ENCODE measurements at regions not wholly inside any gene's neighbourhood (a gene's known extent, or its start where the extent isn't known, plus 50 kb on each side); places are given as distances from the start of the nearest gene placed in this dataset.
A peak's percentile ranks its signal among the peaks of the same experiment; 100 is the strongest.

DNA sequence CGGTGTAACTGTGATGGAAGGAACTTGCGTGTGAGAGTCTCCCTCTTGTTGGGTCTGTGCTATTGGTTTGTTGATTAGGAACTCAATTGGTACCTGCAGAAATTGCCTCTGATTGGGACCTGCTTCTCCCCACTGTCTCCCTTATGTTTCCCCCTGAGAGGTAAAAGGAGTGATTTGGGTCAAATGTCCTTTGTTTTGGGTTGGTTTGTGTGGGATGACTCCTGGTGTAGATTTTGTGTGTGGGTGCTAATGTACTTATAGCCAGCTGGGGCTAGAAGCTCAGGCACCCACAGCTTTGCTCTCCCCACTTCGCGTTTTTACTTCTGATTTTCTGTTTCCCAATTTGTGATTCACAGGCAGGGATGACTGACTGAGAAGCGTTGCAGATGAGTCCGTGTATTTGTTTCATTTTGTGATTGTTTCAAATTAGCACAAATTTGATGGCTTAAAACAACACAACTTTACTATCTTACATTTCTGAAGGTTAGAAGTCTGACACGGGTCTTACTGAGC is 79.1 kb downstream of the UTRN start:
- Histone ChIP-seq H3K4me2 (replicated peaks; ENCODE audit: low read depth, low read length, poor library complexity, severe bottlenecking) (peak overlapping the region; percentile 51), H3K27me3 (replicated peaks in 1 of 4; ENCODE audit: control extremely low read depth in 1 of 4, control insufficient read depth in 3 of 4, insufficient read depth in 4 of 4, low read length in 3 of 4) (no peaks in the 10 kb centered on the region), H2AFZ (ENCODE audit: insufficient read depth, low read depth, low read length, poor library complexity, severe bottlenecking) (no peak overlapping the region), H3K4me1 (ENCODE audit: control insufficient read depth in 2 of 2, insufficient read depth in 2 of 2, low read length in 2 of 2) (peaks cover 20 to 27% of the 10 kb centered on the region in 2 donors), H3K4me3 (ENCODE audit: control extremely low read depth in 1 of 5, extremely low read depth in 1 of 5, insufficient read depth in 1 of 5, low read depth in 2 of 5, low read length in 4 of 5) (no peak overlapping the region), H3K27ac (ENCODE audit: low read length in 2 of 2) (peak overlapping the region in 1 of 2 donors; percentile 59), H3K36me3 (replicated peaks in 1 of 2; ENCODE audit: control extremely low read depth in 1 of 2, control insufficient read depth in 1 of 2, extremely low read depth in 1 of 2, insufficient read depth in 2 of 2, low read length in 1 of 2) (peaks cover 2 to 16% of the 10 kb centered on the region in 2 experiments), H3K9me3 (ENCODE audit: control extremely low read depth in 1 of 3, control insufficient read depth in 2 of 3, insufficient read depth in 1 of 3, low read length in 2 of 3) (peaks cover 0 to 2% (median 0%) of the 10 kb centered on the region in 3 donors), H3K79me2 (ENCODE audit: control insufficient read depth, insufficient read depth, low read length) (peaks cover 98% of the 10 kb centered on the region), H3K9ac (ENCODE audit: low read length) (no peak overlapping the region), H4K20me1 (ENCODE audit: control insufficient read depth, insufficient read depth, low read length, poor library complexity, severe bottlenecking) (peaks cover 96% of the 10 kb centered on the region)
- intact Hi-C loops (cut with micrococcal nuclease), result no loop called here
- Mint-ChIP-seq H3K27me3 (no peaks in the 10 kb centered on the region), H3K27ac (peak overlapping the region; percentile 2), H3K4me1 (peaks cover 63% of the 10 kb centered on the region), H3K9me3 (ENCODE audit: insufficient read depth) (no peaks in the 10 kb centered on the region), H3K4me3 (peak overlapping the region; percentile 7)
- CTCF ChIA-PET, result interaction anchor here (0.6 to 1.0 kb wide), 3 partner anchors 19 to 280 kb away, joined by 3 read pairs; no protein-coding TSS in a partner anchor
- no peak for TF ChIP-seq CTCF (IDR thresholded peaks at IDR 0.05)
- TF ChIP-seq EZH2 (IDR thresholded peaks at IDR 0.05; ENCODE audit: borderline replicate concordance, insufficient read depth, low read depth, low read length, poor library complexity, severe bottlenecking), result no peak
- WGBS (ENCODE audit: insufficient coverage), result 96% methylated on average over 3 of the region's 7 CpGs
- POLR2A ChIA-PET, result interaction anchor here (0.9 kb wide), 1 partner anchor 9 kb away, joined by 3 read pairs; no protein-coding TSS in a partner anchor
- ATAC-seq (ENCODE audit: low read depth) (no peak), DNase-seq (no peak)

GRCh38 chr6:144364782-144365181 is 79.6 kb downstream of the UTRN start:
- no peaks in the 10 kb centered on the region for H3K27me3 ChIP-seq (replicated peaks in 1 of 4; ENCODE audit: control extremely low read depth in 1 of 4, control insufficient read depth in 3 of 4, insufficient read depth in 4 of 4, low read length in 3 of 4)
- H3K27ac Mint-ChIP-seq, result peak overlapping the region; percentile 60
- peak overlapping the region in 1 of 2 donors; percentile 59 for H3K27ac ChIP-seq (ENCODE audit: low read length in 2 of 2)
- ChIA-PET POLR2A (interaction anchor here (0.9 kb wide), 1 partner anchor 8 kb away, joined by 3 read pairs; no protein-coding TSS in a partner anchor), CTCF (interaction anchor here (0.6 to 1.0 kb wide), 2 partner anchors 20 to 62 kb away, joined by 3 read pairs; no protein-coding TSS in a partner anchor)
- no peak overlapping the region for H2AFZ ChIP-seq (ENCODE audit: insufficient read depth, low read depth, low read length, poor library complexity, severe bottlenecking)
- no peaks in the 10 kb centered on the region for H3K9me3 Mint-ChIP-seq (ENCODE audit: insufficient read depth)
- H3K36me3 ChIP-seq (replicated peaks in 1 of 2; ENCODE audit: control extremely low read depth in 1 of 2, control insufficient read depth in 1 of 2, extremely low read depth in 1 of 2, insufficient read depth in 2 of 2, low read length in 1 of 2), result peaks cover 4 to 13% of the 10 kb centered on the region in 2 experiments
- TF ChIP-seq CTCF (IDR thresholded peaks at IDR 0.05), result no peak
- no peak for TF ChIP-seq EZH2 (IDR thresholded peaks at IDR 0.05; ENCODE audit: borderline replicate concordance, insufficient read depth, low read depth, low read length, poor library complexity, severe bottlenecking)
- peaks cover 0 to 4% (median 0%) of the 10 kb centered on the region in 3 donors for H3K9me3 ChIP-seq (ENCODE audit: control extremely low read depth in 1 of 3, control insufficient read depth in 2 of 3, insufficient read depth in 1 of 3, low read length in 2 of 3)
- no peak overlapping the region for H3K4me3 Mint-ChIP-seq
- no peak overlapping the region for H3K4me3 ChIP-seq (ENCODE audit: control extremely low read depth in 1 of 5, extremely low read depth in 1 of 5, insufficient read depth in 1 of 5, low read depth in 2 of 5, low read length in 4 of 5)
- DNase-seq, result no peak
- no peak for ATAC-seq (ENCODE audit: low read depth)
- H3K9ac ChIP-seq (ENCODE audit: low read length), result no peak overlapping the region
- H3K4me2 ChIP-seq (replicated peaks; ENCODE audit: low read depth, low read length, poor library complexity, severe bottlenecking), result peak overlapping the region; percentile 51
- peaks cover 98% of the 10 kb centered on the region for H3K79me2 ChIP-seq (ENCODE audit: control insufficient read depth, insufficient read depth, low read length)
- H3K27me3 Mint-ChIP-seq, result no peaks in the 10 kb centered on the region
- WGBS (ENCODE audit: insufficient coverage), result no CpG with 5 or more reads among the region's 3 CpGs
- peaks cover 20 to 27% of the 10 kb centered on the region in 2 donors for H3K4me1 ChIP-seq (ENCODE audit: control insufficient read depth in 2 of 2, insufficient read depth in 2 of 2, low read length in 2 of 2)
- H3K4me1 Mint-ChIP-seq, result peaks cover 64% of the 10 kb centered on the region
- peaks cover 96% of the 10 kb centered on the region for H4K20me1 ChIP-seq (ENCODE audit: control insufficient read depth, insufficient read depth, low read length, poor library complexity, severe bottlenecking)
- intact Hi-C loops (cut with micrococcal nuclease), result no loop called here
